TTC549 (cell line): ENCODE measurements at regions not wholly inside any gene's neighbourhood (a gene's known extent, or its start where the extent isn't known, plus 50 kb on each side); places are given as distances from the start of the nearest gene placed in this dataset.
"Not testable (repeated sequence)": the region's sequence is repeated elsewhere in the genome, so short reads cannot be mapped to it uniquely, and the experiment has no call there.

ENCODE experiments used
- FAIRE-seq: peaks from 2 replicates; lab custom pipeline; 2012; peaks lifted over from hg19 to GRCh38; lab: Jason Lieb, UNC

DNA sequence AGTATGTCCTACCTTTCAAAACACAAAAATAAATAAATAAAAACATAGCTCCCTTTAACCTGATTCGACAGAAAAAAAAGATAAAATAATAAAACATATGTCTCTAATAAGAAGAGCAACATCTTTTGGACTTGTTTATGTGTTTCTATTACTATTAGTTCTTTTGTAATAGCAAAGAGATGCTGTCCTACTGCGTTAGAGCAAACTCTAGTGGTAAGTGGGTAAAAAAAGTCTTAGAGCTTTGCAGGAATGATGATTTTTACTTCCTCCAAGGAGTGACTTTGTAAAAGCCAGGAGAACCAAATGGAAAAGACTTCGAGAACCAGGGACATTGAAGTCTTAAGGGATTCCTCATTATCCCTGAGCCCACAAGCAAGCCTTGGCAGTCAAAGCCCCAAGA is 450.1 kb downstream of the METTL4 start:
- no peak for FAIRE-seq

DNA sequence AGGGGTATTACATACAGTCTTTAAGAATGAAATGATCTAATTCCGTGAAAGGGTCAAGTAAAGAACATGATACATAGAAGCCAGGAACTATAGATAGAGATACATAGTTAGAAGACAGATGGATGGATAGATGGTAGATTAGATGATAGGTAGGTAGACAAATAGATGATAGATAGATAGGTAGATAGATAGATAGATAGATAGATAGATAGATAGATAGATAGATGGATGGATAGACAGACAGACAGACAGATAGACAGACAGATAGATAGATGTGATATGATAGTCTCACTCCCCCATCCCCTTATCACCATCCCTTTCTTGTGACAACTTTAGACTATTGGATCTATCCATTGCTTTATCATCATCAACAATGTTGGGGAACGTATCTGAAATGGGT is 448.2 kb downstream of the METTL4 start:
- FAIRE-seq, result no peak

DNA sequence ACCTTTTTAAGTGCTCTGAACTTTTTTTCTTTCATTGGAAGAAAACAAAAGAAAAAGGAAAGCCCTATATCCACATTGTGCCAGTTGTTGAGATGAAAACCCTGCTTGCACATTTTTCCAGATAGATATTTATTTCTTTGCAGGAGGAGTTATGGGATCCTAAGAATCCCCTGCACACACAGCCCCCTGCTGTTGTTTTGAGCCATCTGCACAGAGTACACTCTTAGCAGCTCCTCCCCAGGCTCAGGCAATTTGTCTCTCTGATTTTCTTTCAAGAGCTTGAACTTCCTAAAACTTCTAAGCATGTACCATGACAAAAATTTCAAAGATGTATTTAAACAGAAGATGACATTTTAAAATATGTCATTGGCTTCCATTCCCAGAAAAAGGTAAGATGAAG is 436.9 kb downstream of the METTL4 start:
- no peak for FAIRE-seq

DNA sequence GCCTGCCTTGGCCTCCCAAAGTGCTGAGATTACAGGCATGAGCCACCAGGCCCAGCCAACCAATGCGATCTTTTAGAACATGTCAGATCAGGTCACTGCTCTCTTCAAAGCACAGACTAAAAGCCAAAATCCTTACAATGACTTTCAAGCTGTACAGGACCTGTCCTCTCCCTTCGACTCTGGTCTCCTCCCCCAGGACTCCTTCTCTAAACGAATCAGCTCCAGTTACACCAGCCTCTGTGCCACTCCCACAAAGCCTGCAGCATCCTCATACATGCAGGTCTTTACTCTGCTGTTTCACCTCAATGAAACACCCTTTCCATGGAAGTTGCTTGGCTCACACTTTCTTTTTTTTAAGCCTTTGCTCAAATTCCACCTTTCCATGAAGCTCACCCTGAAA is 436.0 kb downstream of the METTL4 start:
- no peak for FAIRE-seq

DNA sequence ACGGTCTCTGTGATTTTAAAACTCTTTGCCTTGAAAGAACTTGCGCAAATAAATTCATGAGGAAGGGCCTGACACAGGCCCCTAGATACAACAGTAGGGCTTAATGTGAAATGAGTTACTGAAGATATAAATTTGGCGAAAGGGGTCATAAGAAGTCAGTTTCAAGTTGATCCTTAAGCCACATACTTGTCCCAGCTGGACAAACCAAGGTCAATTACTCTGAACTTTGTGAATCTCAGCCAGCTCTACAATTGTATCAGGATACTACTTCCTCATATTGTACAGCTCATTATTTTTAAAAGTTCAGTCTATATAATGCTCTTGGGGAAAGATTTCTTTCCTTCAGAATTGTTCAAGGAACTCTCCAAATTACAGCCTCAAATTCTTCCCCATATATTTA is 432.8 kb downstream of the METTL4 start:
- no peak for FAIRE-seq

DNA sequence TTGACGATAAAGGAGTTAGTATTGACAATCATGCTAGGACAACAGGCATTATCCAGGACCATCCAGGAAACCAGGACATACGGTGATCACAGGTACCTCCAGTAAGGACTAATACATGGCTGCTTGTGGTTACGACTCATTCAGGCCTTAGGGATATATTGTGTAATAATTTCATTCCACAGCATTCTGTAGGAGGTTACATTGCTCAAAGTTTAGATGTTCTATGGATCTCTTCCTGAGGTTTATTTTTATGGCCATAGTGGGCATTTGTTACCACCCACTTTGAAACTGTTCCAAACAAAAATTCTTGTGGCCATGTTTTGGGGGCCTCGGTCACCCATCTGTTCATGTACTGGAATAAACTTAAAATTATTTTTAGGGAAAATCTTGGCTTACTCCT is 431.6 kb downstream of the METTL4 start:
- FAIRE-seq, result no peak

DNA sequence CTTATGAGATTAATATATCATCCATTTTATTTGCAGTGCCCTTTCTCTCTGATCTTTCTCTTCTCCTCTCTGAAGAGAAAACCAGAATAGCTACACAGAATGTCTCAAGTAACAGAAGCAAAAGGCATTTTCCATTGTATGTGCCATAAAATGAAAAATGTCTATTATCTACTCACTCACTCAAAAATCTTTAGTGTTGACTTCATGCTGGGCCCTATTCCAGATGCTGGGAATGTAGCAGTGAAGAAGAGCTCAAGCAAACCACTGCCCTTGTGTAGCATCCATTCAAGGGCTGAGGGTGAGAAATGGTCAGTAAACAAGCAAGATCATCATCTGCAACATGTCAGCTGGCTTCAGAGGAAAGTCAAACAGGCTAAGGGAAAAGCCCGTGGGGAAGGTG is 427.7 kb downstream of the METTL4 start:
- FAIRE-seq, result no peak

DNA sequence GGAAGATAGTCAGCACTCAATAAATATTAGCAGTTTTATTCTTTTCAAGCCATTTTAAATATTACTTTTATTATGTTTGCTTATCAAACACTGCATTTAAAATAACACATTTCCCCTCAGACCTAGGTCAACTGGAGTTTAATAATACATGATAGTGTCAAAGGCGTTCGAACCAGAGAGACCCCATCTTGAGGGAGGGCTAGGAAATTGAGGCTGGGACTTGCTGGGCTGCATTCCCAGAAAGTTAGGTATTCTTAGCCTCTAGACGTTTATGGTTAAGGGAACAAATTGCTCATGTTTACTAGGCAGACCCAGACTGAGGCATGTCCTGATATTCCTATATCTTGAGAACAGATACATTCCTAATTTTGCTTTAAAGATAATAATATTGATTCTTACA is 426.5 kb downstream of the METTL4 start:
- FAIRE-seq, result no peak

DNA sequence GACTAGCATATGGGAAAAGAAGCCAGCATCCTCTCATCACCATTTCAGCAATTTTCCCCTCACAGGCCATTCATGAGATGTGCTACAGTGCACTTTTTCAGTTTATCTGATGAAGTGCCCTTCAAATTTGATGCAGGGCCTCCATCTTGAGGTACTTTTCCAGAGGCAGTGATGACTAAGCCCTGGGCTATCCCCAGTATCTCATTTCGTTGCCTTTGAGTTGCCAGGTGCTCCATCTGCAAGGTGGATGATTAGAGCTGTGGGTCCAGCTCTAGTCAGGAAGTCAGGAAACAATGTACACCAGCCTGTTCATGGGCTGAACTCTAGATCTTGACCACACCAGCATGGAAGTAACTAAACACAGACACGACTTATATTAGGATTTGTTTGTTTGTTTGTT is 425.2 kb downstream of the METTL4 start:
- FAIRE-seq, result no peak

DNA sequence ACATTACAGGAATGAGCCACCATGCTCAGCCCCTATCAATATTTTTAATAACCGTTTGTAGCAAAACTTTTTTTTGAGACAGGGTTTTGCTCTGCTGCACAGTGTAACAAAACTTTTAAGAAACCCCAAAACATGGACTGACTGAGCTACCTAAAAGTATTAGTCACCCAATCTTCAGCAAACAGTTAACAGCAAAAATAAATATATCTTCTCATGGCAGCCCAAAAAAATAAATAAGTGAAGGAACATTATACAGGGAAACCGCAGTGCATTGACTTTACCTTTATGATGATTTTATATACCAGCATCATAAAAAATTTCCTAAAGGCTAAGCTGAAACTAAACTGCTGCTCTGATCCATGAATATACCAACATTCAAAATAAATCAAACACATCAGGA is 424.6 kb downstream of the METTL4 start:
- no peak for FAIRE-seq

DNA sequence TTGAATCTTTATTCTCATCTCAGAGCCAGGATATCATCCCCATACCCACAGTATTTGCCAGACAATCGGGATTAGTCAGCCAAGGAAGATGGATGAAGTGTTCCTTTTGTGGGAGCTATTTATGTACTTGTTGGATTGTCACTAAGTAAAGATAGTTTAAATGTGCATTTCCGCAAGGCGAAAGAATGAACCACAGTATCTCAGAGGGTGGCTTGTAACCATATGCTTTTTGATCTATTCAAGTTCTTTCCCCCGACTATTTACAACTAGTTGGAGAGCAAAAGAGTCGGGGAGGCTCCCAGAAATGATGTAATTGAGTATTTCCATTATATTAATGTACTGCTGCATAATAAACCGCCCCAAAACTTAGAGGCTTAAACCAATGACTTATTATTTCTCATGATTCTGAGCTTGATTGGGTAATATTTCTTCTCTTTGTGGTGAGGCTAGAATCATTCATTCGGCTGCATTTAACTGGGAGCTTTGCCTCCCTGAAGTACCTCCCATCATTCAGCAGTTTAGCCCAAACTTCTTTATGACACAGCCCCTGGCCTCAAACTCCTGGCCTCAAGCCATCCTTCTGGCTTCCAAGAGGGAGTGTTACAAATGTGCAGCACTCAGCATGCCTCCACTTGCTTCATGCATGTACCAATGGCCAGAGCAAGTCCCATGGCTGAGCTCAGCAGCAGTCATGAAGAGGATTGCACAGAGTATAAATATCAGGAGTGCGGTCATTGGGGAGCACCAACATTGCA is 423.7 kb downstream of the METTL4 start:
- FAIRE-seq, result no peak

DNA sequence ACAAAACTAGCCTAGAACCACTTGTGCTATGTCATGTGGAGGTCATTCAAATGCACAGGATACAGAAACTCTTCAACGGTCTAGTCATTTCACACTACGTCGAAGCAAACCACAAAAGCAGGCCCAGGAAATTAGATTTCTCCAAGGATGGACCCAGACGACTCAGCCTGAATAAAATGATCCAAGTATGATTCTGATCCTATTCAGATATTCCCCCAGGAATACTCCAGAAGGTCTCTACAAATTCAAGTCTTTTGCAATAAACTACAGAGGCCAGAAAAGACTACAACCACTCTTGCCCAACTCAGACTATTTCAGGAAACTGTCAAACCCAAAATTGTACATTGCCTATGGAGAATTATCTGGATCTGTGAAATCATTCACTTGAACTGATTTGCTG is 422.5 kb downstream of the METTL4 start:
- no peak for FAIRE-seq

DNA sequence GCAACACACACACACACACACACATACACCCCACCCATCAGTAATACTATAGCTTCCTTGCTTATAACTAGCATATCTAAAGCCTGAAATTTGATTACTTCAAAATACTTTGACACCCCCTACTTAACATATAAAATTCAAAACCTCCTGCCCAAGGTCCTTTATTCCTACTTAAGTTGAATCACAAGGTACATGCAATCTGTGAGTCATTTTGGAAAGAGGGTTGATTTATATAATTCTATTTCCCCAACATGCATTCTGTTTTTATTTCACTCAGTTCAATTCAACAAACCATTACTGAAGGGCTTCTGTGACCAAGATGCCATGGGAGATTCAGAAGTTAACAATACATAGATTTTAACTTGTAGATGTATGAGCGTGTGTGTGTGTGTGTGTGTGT is 420.7 kb downstream of the METTL4 start:
- no peak for FAIRE-seq

DNA sequence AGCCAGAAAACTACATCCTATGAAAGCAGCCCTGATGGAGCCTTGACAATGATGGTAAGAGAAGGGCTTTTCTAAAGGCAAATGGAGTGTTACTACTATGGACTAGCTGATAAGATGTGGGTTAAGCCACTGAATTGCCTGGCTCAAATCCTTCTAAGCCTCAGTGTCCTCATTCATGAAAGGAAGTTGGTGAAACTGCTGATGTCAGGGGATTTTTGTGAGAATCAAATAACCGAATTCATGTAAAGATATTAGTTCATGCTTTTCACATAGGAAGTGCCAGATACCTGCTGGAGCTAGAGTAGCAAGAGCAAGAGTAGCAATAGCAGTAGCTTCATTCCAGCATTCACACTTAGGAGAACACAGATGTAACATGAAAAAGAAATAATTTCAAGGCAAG is 417.0 kb downstream of the METTL4 start:
- FAIRE-seq, result no peak

DNA sequence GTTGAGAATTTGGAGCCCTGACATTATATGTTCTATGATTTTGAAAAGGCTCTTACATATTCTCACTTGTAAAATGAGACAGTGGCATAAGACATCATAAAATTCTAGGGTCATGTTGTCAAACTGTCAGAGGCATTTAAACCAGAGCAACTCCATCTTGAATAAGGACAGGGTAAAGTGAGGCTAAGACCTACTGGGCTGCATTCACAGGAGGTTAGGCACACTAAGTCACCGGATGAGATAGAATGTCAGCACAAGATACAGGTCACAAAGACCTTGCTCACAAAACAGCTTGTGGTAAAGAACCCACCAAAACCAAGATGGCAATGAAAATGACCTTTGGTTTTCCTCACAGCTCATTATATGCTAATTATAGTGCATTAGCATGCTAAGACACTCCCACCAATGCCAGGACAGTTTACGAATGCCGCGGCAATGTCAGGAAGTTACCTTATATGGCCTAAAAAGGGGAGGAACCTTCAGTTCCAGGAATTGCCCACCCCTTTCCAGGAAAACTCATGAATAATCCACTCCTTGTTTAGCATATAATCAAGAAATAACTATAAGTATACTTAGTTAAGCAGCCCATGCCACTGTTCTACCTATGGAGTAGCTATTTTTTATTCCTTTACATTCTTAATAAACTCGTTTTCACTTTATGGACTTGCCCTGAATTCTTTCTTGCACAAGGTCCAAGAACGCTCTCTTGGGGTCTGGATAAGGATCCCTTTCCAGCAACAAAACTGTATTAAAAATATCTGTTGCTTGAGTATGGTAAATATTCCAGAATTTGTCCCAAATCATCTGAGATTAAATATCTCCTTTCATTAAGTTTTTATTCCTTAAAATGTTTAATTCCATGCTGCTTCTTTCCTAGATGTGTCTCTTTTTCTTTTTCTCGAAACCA is 406.4 kb downstream of the METTL4 start:
- FAIRE-seq, result no peak

DNA sequence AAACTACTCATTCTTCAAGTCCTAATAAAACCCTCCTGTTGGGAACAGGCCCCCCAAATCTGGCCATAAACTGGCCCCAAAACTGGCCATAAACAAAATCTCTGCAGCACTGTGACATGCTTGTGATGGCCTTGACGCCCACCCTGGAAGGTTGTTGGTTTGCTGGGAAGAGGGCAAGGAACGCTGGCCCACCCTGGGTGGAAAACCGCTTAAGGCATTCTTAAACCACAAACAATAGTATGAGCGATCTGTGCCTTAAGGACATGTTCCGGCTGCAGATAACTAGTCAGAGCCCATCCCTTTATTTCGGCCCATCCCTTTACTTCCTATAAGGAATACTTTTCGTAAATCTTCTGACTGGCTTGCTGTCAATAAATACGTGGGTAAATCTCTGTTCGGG is 404.4 kb downstream of the METTL4 start:
- FAIRE-seq, result not testable (repeated sequence)

DNA sequence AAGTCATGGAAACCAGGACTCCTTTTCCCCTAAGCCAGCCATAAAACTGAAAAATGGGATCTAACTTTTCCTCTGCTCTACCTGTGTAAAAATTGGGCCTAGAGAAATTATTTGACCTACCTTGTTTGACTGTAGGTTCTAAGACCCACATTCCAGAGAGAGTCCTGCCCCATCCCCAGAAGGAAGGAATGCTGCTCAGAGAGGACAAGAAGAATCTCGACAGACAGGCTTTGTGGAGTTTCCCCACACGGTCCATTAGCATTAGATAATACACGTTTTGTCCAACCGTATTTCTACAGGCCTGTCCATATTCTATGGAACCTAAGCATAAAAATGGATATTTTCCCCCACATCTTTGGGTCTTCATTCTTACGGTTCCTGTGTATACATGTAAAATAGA is 403.3 kb downstream of the METTL4 start:
- no peak for FAIRE-seq

DNA sequence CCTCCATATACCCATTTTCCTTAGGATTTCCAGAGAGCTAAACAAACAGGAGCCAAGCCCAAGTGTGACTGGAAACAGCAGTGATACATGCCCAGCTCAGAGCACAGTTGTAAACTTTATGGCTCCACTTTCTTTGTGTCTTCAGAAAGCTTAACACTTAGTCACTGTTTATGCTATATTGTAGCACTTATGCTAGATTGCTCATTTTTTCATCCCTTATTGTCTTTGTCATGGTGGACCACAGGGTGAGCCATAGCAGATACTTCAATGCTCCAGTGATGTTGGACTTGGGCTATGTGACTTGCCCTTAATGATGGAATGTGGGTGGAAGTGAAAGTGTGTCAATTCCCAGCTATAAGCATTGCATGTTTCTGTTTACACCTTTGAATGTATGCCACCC is 401.6 kb downstream of the METTL4 start:
- FAIRE-seq, result no peak

DNA sequence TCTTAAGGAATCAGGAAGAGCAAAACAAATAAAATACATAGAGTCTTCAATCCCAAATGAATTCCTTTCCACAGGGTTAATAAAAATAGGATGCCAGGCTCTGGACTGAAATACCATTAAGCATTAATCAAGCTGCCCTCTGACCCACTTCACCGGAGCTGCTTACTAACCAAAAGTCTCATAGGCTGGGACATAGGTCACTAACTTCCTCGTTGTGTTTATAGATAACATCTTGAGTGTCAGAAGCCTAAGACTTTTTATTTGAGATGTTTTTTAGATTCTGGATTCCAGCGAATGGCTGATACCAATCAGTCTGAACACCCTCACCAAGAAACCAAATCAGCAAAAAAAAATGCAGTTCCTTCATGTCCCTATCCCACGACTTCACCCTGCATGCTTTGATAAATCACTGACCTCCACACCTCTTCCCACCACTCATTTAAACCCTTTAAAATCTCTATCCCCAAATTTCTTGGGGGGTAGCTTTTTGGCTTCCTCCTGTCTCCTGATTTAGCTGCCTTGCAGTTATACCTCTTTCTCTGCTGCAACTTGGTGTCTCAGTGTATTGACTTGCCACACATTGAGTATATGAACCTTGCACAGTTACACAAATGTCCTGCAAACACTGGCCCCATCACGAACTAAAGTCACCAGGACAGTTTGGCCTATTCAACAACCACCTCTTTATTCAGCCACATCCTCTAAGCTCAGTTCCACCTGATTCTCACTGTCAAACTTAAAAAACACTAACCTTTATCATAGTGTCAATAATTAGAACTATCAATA is 399.3 kb downstream of the METTL4 start:
- FAIRE-seq, result no peak

DNA sequence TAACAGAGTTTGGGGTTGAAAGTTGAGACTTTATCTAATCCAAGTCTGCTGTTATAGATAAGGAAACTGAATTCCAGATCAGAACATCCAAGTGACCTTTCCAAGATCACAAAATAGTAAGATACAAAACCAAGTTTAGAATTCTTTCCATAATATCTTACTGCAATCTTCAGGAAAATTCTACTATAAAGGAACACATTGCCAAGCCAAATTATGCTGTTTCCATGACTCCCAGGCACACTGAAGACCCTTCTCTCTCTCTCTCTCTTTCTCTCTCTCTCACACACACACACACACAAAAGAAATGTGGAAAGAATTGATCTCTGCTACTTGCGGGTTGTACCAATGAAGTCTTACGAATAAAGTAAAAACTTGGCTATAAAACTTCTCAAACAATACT is 398.4 kb downstream of the METTL4 start:
- FAIRE-seq, result no peak

DNA sequence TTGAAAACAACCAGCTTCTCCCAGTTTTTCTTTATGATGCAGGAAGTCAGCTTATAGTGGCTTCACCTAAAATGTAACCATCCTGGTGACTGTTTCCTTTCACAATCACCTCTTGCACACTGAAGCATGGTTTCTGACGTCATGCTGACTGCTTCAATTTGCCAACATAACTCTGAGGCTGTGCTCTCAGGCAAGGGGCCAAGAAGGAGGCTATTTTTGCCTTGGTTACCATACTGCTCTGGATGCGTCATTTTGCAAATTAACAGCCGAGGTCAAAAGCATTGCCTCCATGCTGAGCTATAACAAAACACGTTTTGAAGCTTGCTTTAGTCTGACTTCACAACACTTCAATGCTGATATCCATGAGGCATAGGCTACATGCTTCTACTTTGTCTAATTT is 397.8 kb downstream of the METTL4 start:
- no peak for FAIRE-seq

DNA sequence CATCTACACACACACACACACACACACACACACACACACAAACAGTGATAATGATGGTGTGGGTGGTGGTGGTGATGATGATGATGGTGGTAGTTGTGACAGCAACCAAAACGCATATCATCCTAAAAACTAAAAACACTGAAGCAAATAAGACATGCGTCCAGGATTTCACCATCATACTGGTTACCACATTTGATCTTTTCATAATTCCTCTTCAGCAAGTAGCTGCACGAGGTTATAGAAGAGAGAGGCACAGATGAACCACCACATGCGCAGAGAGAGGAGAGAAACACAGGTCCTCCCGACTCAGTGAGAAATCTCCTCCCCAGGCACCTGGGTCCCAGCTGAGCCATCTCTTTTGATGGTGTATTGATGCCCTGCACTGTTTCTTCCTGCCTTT is 393.3 kb downstream of the METTL4 start:
- FAIRE-seq, result no peak
